Endothelial cell of umbilical vein (primary cell): ENCODE measurements at regions not wholly inside any gene's neighbourhood (a gene's known extent, or its start where the extent isn't known, plus 50 kb on each side); places are given as distances from the start of the nearest gene placed in this dataset.

Experiments used
- BruUV-seq: library from RNA; stranded (reverse); fragments of 400-500 nt; replicated peaks from 2 replicates; lab custom pipeline; 2021; lab: Mats Ljungman, UMichigan
- CTCF ChIA-PET: fragments of 300-600, 350-600 bp; sonication (Branson Sonifier 250); formaldehyde crosslinking; loops from one replicate; lab custom pipeline; 2021; ENCODE audit warnings: antibody characterized with exemption, inconsistent platforms; lab: Charles Lee
- POLR2A ChIA-PET: fragments of 300-600, 350-600 bp; sonication (Branson Sonifier 250); formaldehyde crosslinking; loops from one replicate; lab custom pipeline; 2021; ENCODE audit warnings: antibody characterized with exemption, inconsistent platforms; lab: Charles Lee
- DNase-seq: peaks from one replicate; pipeline ENCODE4 v3.0.0-alpha.2; 2011; ENCODE audit warnings: low read depth, low spot score
- FAIRE-seq: peaks from 2 replicates; lab custom pipeline; 2011; peaks lifted over from hg19 to GRCh38; lab: Jason Lieb, UNC
- H2AFZ ChIP-seq: 2 replicates; pipeline ENCODE4 v1.6.0; 2012; ENCODE audit warnings: low read depth, low read length, control low read depth, inconsistent platforms
- H3K27ac ChIP-seq: 2 replicates; pipeline ENCODE4 v1.5.1; 2011; ENCODE audit warnings: low read depth, mild to moderate bottlenecking, control low read depth, low read length, moderate library complexity; ENCODE audit not compliant: insufficient read depth
- H3K27me3 ChIP-seq, 2 experiments: 2 replicates each; pipeline versions ENCODE4 v1.6.0 to v1.6.1; 2011; ENCODE audit warnings: low read length in 2 of 2, mixed read lengths in 1 of 2; ENCODE audit not compliant: control insufficient read depth in 2 of 2, insufficient read depth in 2 of 2
- H3K36me3 ChIP-seq, 2 experiments: 2 replicates in 1 of 2; 3 replicates in 1 of 2; pipeline ENCODE4 v1.5.1; 2011; ENCODE audit warnings: low read length in 2 of 2, mild to moderate bottlenecking in 1 of 2, moderate library complexity in 1 of 2; ENCODE audit not compliant: control insufficient read depth in 2 of 2, insufficient read depth in 2 of 2; ENCODE audit errors: extremely low read depth in 1 of 2
- H3K4me1 ChIP-seq: 3 replicates; pipeline ENCODE4 v1.5.1; 2011; ENCODE audit warnings: mild to moderate bottlenecking, low read length; ENCODE audit not compliant: control insufficient read depth, insufficient read depth; ENCODE audit errors: extremely low read depth
- H3K4me2 ChIP-seq: 2 replicates; pipeline ENCODE4 v1.6.1; 2011; ENCODE audit warnings: low read length, control low read depth, mixed read lengths; ENCODE audit not compliant: insufficient read depth
- H3K4me3 ChIP-seq, 3 experiments: fragments of 200-600 bp in 1 of 3; sonication (generic), shearing (Covaris generic) in 1 of 3; replicated peaks in 1 of 3; 2 replicates each; pipeline ENCODE4 v1.5.1; 2011 to 2016; ENCODE audit warnings: control low read depth in 3 of 3, low read length in 3 of 3, mild to moderate bottlenecking in 2 of 3, inconsistent platforms in 1 of 3, low read depth in 1 of 3, moderate library complexity in 1 of 3; ENCODE audit not compliant: insufficient read depth in 1 of 3
- H3K79me2 ChIP-seq: 2 replicates; pipeline ENCODE4 v1.6.0; 2012; ENCODE audit warnings: low read length, inconsistent platforms; ENCODE audit not compliant: control insufficient read depth, insufficient read depth
- H3K9ac ChIP-seq: replicated peaks from 2 replicates; pipeline ENCODE3; 2011; ENCODE audit warnings: low read length, control low read depth; ENCODE audit not compliant: insufficient read depth; ENCODE audit errors: extremely low read depth
- H3K9me1 ChIP-seq: replicated peaks from 3 replicates; pipeline ENCODE4 v1.6.0; 2011; ENCODE audit warnings: mild to moderate bottlenecking, low read length; ENCODE audit not compliant: control insufficient read depth, insufficient read depth; ENCODE audit errors: extremely low read depth
- H3K9me3 ChIP-seq: replicated peaks from 2 replicates; pipeline ENCODE4 v1.5.1; 2012; ENCODE audit warnings: low read length, inconsistent platforms; ENCODE audit not compliant: control insufficient read depth, insufficient read depth
- H4K20me1 ChIP-seq: replicated peaks from 2 replicates; pipeline ENCODE3; 2011; ENCODE audit warnings: mild to moderate bottlenecking, low read length; ENCODE audit not compliant: control insufficient read depth, insufficient read depth; ENCODE audit errors: extremely low read depth
- EZH2 ChIP-seq: IDR thresholded peaks from 2 replicates; pipeline ENCODE4 v1.6.1; 2012; ENCODE audit warnings: borderline replicate concordance, low read depth, mild to moderate bottlenecking, moderate library complexity, low read length, inconsistent platforms; ENCODE audit not compliant: severe bottlenecking
- FOS ChIP-seq: IDR thresholded peaks from 2 replicates; pipeline ENCODE4 v1.6.1; 2011; ENCODE audit warnings: mild to moderate bottlenecking, low read length, moderate library complexity, borderline replicate concordance; ENCODE audit not compliant: insufficient read depth
- GATA2 ChIP-seq: IDR thresholded peaks from 2 replicates; pipeline ENCODE4 v1.7.0; 2011; ENCODE audit warnings: low read depth, mild to moderate bottlenecking, moderate library complexity, mixed read lengths, low read length; ENCODE audit not compliant: insufficient read length, insufficient read depth
- JUN ChIP-seq: IDR thresholded peaks from 2 replicates; pipeline ENCODE4 v1.6.1; 2011; ENCODE audit warnings: borderline replicate concordance, low read depth; ENCODE audit not compliant: insufficient read length, insufficient read depth
- MYC ChIP-seq: IDR thresholded peaks from one replicate; pipeline ENCODE4 v1.6.1; 2011; ENCODE audit warnings: mild to moderate bottlenecking, low read depth, low read length
- POLR2A ChIP-seq: IDR thresholded peaks from 2 replicates; pipeline ENCODE4 v1.6.1; 2012; ENCODE audit warnings: low read depth, mild to moderate bottlenecking, control low read depth, low read length
- POLR2AphosphoS5 ChIP-seq: IDR thresholded peaks from 2 replicates; pipeline ENCODE4 v1.6.1; 2012; ENCODE audit warnings: low read depth, mild to moderate bottlenecking, control low read depth, low read length, moderate library complexity; ENCODE audit not compliant: insufficient read depth
- dilution Hi-C: fragments of 300-500 bp; cut with MboI; formaldehyde crosslinking; loops from one replicate; pipeline ENCODE4 v1.15.0; 2019; ENCODE audit warnings: low sequenced_read_pairs; ENCODE audit not compliant: extremely low pct_ligation_motif_present
- intact Hi-C: fragments of 100-400 bp; cut with micrococcal nuclease; formaldehyde crosslinking; loops from one replicate; pipeline ENCODE4 v1.10.0; 2022
- TF ChIP-seq, protein P1 (sequence below), 2 donors: IDR thresholded peaks; 1 replicate in 1 of 2; 2 replicates in 1 of 2; pipeline ENCODE4 v1.5.1; 2011; ENCODE audit warnings: low read length in 2 of 2, mild to moderate bottlenecking in 2 of 2, moderate library complexity in 2 of 2, control low read depth in 1 of 2, inconsistent platforms in 1 of 2, low read depth in 1 of 2; ENCODE audit not compliant: insufficient read depth in 1 of 2; ENCODE audit errors: extremely low read depth in 1 of 2
- TF ChIP-seq, protein P2 (sequence below): IDR thresholded peaks from 2 replicates; pipeline ENCODE4 v1.6.1; 2011; ENCODE audit not compliant: insufficient read depth, insufficient read length

DNA sequence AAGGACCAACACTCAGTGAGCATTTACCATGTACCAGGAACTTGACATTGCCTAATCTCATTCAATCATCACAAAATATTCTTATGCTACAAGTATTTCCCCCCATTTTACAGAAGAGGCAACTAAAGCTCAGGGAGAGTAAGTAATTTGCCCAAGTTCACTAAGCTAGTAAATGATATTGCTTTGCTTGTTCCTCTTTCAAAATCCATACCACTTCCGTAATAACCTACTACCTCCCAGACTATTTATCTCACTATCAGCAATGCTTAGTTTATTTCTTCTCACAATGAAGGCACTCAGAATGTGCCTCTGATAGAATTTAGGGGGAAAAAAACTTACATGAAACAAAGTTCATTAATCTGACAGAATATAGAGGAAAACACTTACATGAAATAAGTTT, 1070.9 kb upstream of the FANCL start:
- H3K9me1 ChIP-seq = no peaks in the 10 kb centered on the region
- H3K4me2 ChIP-seq = no peak overlapping the region
- H3K79me2 ChIP-seq = no peaks in the 10 kb centered on the region
- H3K9me3 ChIP-seq = no peaks in the 10 kb centered on the region
- no peak overlapping the region for H3K27ac ChIP-seq
- H2AFZ ChIP-seq = no peak overlapping the region
- TF ChIP-seq, protein P1, sequence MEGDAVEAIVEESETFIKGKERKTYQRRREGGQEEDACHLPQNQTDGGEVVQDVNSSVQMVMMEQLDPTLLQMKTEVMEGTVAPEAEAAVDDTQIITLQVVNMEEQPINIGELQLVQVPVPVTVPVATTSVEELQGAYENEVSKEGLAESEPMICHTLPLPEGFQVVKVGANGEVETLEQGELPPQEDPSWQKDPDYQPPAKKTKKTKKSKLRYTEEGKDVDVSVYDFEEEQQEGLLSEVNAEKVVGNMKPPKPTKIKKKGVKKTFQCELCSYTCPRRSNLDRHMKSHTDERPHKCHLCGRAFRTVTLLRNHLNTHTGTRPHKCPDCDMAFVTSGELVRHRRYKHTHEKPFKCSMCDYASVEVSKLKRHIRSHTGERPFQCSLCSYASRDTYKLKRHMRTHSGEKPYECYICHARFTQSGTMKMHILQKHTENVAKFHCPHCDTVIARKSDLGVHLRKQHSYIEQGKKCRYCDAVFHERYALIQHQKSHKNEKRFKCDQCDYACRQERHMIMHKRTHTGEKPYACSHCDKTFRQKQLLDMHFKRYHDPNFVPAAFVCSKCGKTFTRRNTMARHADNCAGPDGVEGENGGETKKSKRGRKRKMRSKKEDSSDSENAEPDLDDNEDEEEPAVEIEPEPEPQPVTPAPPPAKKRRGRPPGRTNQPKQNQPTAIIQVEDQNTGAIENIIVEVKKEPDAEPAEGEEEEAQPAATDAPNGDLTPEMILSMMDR (IDR thresholded peaks at IDR 0.05; ENCODE audit: extremely low read depth in 1 of 2, insufficient read depth in 1 of 2, low read depth in 1 of 2, low read length in 2 of 2) = no peak
- TF ChIP-seq GATA2 (no peak), JUN (no peak), FOS (no peak), POLR2A (no peak), EZH2 (no peak), POLR2AphosphoS5 (no peak), MYC (no peak)
- TF ChIP-seq, protein P2, sequence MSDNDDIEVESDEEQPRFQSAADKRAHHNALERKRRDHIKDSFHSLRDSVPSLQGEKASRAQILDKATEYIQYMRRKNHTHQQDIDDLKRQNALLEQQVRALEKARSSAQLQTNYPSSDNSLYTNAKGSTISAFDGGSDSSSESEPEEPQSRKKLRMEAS = no peak
- no peaks in the 10 kb centered on the region for H3K4me1 ChIP-seq
- no peaks in the 10 kb centered on the region for H3K36me3 ChIP-seq
- CTCF ChIA-PET = no interaction called here
- intact Hi-C loops = no loop called here
- H4K20me1 ChIP-seq = no peaks in the 10 kb centered on the region
- DNase-seq (no peak), FAIRE-seq (no peak)
- BruUV-seq = no TSS peak
- POLR2A ChIA-PET = no interaction called here
- H3K27me3 ChIP-seq = no peaks in the 10 kb centered on the region
- dilution Hi-C loops = no loop called here
- H3K4me3 ChIP-seq = no peak overlapping the region
- no peak overlapping the region for H3K9ac ChIP-seq
